HCT116 (cell line): ENCODE measurements at regions not wholly inside any gene's neighbourhood (a gene's known extent, or its start where the extent isn't known, plus 50 kb on each side); places are given as distances from the start of the nearest gene placed in this dataset.

Source experiments
- ATAC-seq: fragments of 200-7000 bp; cut with Tn5 transposase; 2 replicates; pipeline ENCODE4 v1.9.1; 2020; ENCODE audit warnings: mild to moderate bottlenecking, moderate library complexity
- BruUV-seq: library from RNA; stranded (reverse); fragments of 400-500 nt; replicated peaks from 2 replicates; lab custom pipeline; 2021; lab: Mats Ljungman, UMichigan
- CTCF ChIA-PET: fragments of 300-600 bp; sonication (Branson Sonifier 250); formaldehyde crosslinking; loops from one replicate; lab custom pipeline; 2021; ENCODE audit warnings: antibody characterized with exemption; lab: Charles Lee
- POLR2A ChIA-PET: fragments of 300-600, 350-600 bp; sonication (Branson Sonifier 250); formaldehyde crosslinking; loops from one replicate; lab custom pipeline; 2021; ENCODE audit warnings: antibody characterized with exemption; lab: Charles Lee
- RAD21 ChIA-PET, 2 experiments: fragments of 300-600 bp; sonication (Branson Sonifier 250); formaldehyde crosslinking; loops; one replicate each; lab custom pipeline; 2023; ENCODE audit warnings: low total read pairs in 2 of 2; ENCODE audit not compliant: uncharacterized antibody in 2 of 2, unreplicated experiment in 2 of 2, low non-redundant PET in 1 of 2; lab: Charles Lee
- DNase-seq: peaks from one replicate; pipeline ENCODE4 v3.0.0-alpha.2; 2010; ENCODE audit warnings: low read depth, low spot score
- H2AFZ ChIP-seq: fragments of 200-600 bp; shearing (Covaris generic), sonication (generic); 2 replicates; pipeline ENCODE4 v1.6.1; 2017; ENCODE audit warnings: low read depth, mixed run types, mixed read lengths, antibody characterized with exemption, low read length; ENCODE audit not compliant: poor library complexity, severe bottlenecking
- H3K27ac ChIP-seq: 2 replicates; pipeline ENCODE4 v1.5.1; 2012; ENCODE audit warnings: low read depth, low read length
- H3K27me3 ChIP-seq: fragments of 200-600 bp; sonication (generic); 2 replicates; pipeline ENCODE4 v1.6.1; 2016; ENCODE audit warnings: mixed run types, low read length, mixed read lengths; ENCODE audit not compliant: insufficient read depth
- H3K36me3 ChIP-seq, 2 experiments: fragments of 200-500 bp in 1 of 2; fragments of 200-600 bp in 1 of 2; sonication (Bioruptor generic) in 1 of 2; sonication (generic) in 1 of 2; 2 replicates each; pipeline versions ENCODE4 v1.5.1 to v1.6.1; 2014 to 2016; ENCODE audit warnings: low read length in 2 of 2, inconsistent platforms in 1 of 2, mixed read lengths in 1 of 2, mixed run types in 1 of 2; ENCODE audit not compliant: insufficient read depth in 2 of 2, control insufficient read depth in 1 of 2
- H3K4me1 ChIP-seq, 2 experiments: fragments of 200-600 bp in 1 of 2; sonication (generic) in 1 of 2; 2 replicates each; pipeline versions ENCODE4 v1.5.1 to v1.6.1; 2012 to 2017; ENCODE audit warnings: low read length in 2 of 2, inconsistent platforms in 1 of 2, mild to moderate bottlenecking in 1 of 2, mixed read lengths in 1 of 2, mixed run types in 1 of 2, moderate library complexity in 1 of 2; ENCODE audit not compliant: insufficient read depth in 2 of 2, control insufficient read depth in 1 of 2
- H3K4me2 ChIP-seq: fragments of 200-600 bp; sonication (generic); 2 replicates; pipeline ENCODE4 v1.6.1; 2017; ENCODE audit warnings: mixed run types, low read length, mixed read lengths
- H3K4me3 ChIP-seq, 2 experiments: fragments of 200-600 bp in 1 of 2; sonication (generic) in 1 of 2; replicated peaks in 1 of 2; 2 replicates each; pipeline ENCODE4 v1.5.1; 2011 to 2016; ENCODE audit warnings: low read length in 2 of 2, control low read depth in 1 of 2, low read depth in 1 of 2, mild to moderate bottlenecking in 1 of 2, mixed read lengths in 1 of 2, mixed run types in 1 of 2
- H3K79me2 ChIP-seq: fragments of 200-600 bp; sonication (generic); 2 replicates; pipeline ENCODE4 v1.6.1; 2017; ENCODE audit warnings: mild to moderate bottlenecking, mixed run types, low read length, moderate library complexity, mixed read lengths; ENCODE audit not compliant: insufficient read depth
- H3K9ac ChIP-seq: fragments of 200-600 bp; sonication (generic); 2 replicates; pipeline ENCODE4 v1.6.1; 2016; ENCODE audit warnings: low read length, mixed read lengths
- H3K9me2 ChIP-seq: fragments of 200-600 bp; sonication (generic), shearing (Covaris generic); 2 replicates; pipeline ENCODE4 v1.6.1; 2017; ENCODE audit warnings: mixed run types, mild to moderate bottlenecking, moderate library complexity; ENCODE audit not compliant: insufficient read depth
- H3K9me3 ChIP-seq, 2 experiments: fragments of 200-500 bp in 1 of 2; fragments of 200-600 bp in 1 of 2; sonication (Bioruptor generic) in 1 of 2; sonication (generic) in 1 of 2; 2 replicates each; pipeline ENCODE4 v1.6.1; 2014 to 2017; ENCODE audit warnings: low read length in 2 of 2, mixed read lengths in 2 of 2, inconsistent platforms in 1 of 2, low read depth in 1 of 2, mild to moderate bottlenecking in 1 of 2, mixed run types in 1 of 2, moderate library complexity in 1 of 2; ENCODE audit not compliant: control insufficient read depth in 1 of 2, insufficient read depth in 1 of 2
- H4K20me1 ChIP-seq: fragments of 200-600 bp; sonication (generic), shearing (Covaris generic); 2 replicates; pipeline ENCODE4 v1.6.1; 2017; ENCODE audit warnings: mixed run types, mild to moderate bottlenecking, moderate library complexity; ENCODE audit not compliant: insufficient read depth
- CBX3 ChIP-seq: IDR thresholded peaks from 2 replicates; pipeline ENCODE4 v1.6.1; 2012; ENCODE audit warnings: low read depth
- CEBPB ChIP-seq: IDR thresholded peaks from 2 replicates; pipeline ENCODE4 v1.6.1; 2012; ENCODE audit warnings: low read depth
- EGR1 ChIP-seq: IDR thresholded peaks from 2 replicates; pipeline ENCODE4 v1.6.1; 2012; ENCODE audit warnings: low read depth
- ELF1 ChIP-seq: IDR thresholded peaks from 2 replicates; pipeline ENCODE4 v1.6.1; 2012; ENCODE audit warnings: low read depth, borderline replicate concordance
- EZH2 ChIP-seq: fragments of 200-600 bp; sonication (generic); IDR thresholded peaks from 2 replicates; pipeline ENCODE4 v1.6.1; 2017; ENCODE audit warnings: antibody characterized with exemption, mixed run types
- EZH2phosphoT487 ChIP-seq: fragments of 200-600 bp; IDR thresholded peaks from 2 replicates; pipeline ENCODE4 v1.6.1; 2018; ENCODE audit warnings: antibody characterized with exemption, borderline replicate concordance
- JUND ChIP-seq: IDR thresholded peaks from 2 replicates; pipeline ENCODE4 v1.6.1; 2012
- SP1 ChIP-seq: IDR thresholded peaks from 2 replicates; pipeline ENCODE4 v1.6.1; 2012; ENCODE audit warnings: low read depth
- SRF ChIP-seq: IDR thresholded peaks from 2 replicates; pipeline ENCODE4 v1.6.1; 2012; ENCODE audit warnings: low read depth
- TCF7L2 ChIP-seq: IDR thresholded peaks from 2 replicates; pipeline ENCODE4 v1.7.0; 2011; ENCODE audit warnings: borderline replicate concordance, inconsistent platforms; ENCODE audit not compliant: insufficient read depth, insufficient read length; ENCODE audit errors: extremely low read depth
- YY1 ChIP-seq: IDR thresholded peaks from 2 replicates; pipeline ENCODE4 v1.6.1; 2011; ENCODE audit warnings: low read length, low read depth, moderate library complexity, mild to moderate bottlenecking; ENCODE audit not compliant: insufficient replicate concordance; ENCODE audit errors: extremely low read depth
- ZNF274 ChIP-seq: fragments of 200-500 bp; sonication (Bioruptor generic); IDR thresholded peaks from 2 replicates; pipeline ENCODE4 v1.6.1; 2014; ENCODE audit warnings: mild to moderate bottlenecking, low read depth, low read length, inconsistent platforms
- intact Hi-C: fragments of 100-400 bp; cut with micrococcal nuclease; formaldehyde crosslinking; loops from 2 replicates; pipeline ENCODE4 v1.10.0; 2022
- TF ChIP-seq, protein P1 (sequence below), 3 experiments: fragments of 200-600 bp in 1 of 3; sonication (generic) in 1 of 3; IDR thresholded peaks in 2 of 3; conservative IDR thresholded peaks in 1 of 3; 2 replicates each; pipeline ENCODE4 v1.5.1; 2012 to 2017; ENCODE audit warnings: low read depth in 2 of 3, low read length in 2 of 3, antibody characterized with exemption in 1 of 3, borderline replicate concordance in 1 of 3, control low read depth in 1 of 3, mild to moderate bottlenecking in 1 of 3, mixed read lengths in 1 of 3, mixed run types in 1 of 3, moderate library complexity in 1 of 3; ENCODE audit not compliant: insufficient read depth in 1 of 3
- TF ChIP-seq, protein P2 (sequence below): IDR thresholded peaks from 2 replicates; pipeline ENCODE4 v1.6.1; 2012
- TF ChIP-seq, protein P3 (sequence below): IDR thresholded peaks from 2 replicates; pipeline ENCODE4 v1.6.1; 2011; ENCODE audit warnings: mild to moderate bottlenecking, low read length, moderate library complexity; ENCODE audit not compliant: insufficient replicate concordance; ENCODE audit errors: extremely low read depth
- TF ChIP-seq, protein P4 (sequence below): IDR thresholded peaks from 2 replicates; pipeline ENCODE4 v1.6.1; 2012; ENCODE audit warnings: low read depth

DNA sequence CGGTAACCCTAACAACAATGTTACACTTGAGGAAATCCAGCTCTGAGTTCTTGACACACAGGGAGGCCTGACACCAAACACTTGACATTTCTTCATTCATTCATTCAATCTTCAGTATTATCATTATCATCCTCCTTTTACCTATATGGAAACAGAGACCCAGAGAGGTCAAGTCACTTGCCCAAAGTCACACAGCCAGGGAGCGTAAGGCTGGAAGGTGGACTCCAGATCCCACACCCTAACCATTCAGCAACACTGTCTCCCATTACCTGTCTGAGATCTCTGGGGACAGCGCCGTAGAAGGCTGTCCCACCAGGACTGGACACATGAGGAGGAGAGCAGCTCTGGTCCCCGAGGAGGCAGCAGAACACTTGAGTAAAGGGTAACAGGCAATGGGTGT, 101.4 kb downstream of the SYF2 start (continued):
- TF ChIP-seq, protein P1, sequence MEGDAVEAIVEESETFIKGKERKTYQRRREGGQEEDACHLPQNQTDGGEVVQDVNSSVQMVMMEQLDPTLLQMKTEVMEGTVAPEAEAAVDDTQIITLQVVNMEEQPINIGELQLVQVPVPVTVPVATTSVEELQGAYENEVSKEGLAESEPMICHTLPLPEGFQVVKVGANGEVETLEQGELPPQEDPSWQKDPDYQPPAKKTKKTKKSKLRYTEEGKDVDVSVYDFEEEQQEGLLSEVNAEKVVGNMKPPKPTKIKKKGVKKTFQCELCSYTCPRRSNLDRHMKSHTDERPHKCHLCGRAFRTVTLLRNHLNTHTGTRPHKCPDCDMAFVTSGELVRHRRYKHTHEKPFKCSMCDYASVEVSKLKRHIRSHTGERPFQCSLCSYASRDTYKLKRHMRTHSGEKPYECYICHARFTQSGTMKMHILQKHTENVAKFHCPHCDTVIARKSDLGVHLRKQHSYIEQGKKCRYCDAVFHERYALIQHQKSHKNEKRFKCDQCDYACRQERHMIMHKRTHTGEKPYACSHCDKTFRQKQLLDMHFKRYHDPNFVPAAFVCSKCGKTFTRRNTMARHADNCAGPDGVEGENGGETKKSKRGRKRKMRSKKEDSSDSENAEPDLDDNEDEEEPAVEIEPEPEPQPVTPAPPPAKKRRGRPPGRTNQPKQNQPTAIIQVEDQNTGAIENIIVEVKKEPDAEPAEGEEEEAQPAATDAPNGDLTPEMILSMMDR (IDR thresholded peaks at IDR 0.05 in 2 of 3, conservative IDR thresholded peaks at IDR 0.05 in 1 of 3; ENCODE audit: borderline replicate concordance in 1 of 3, insufficient read depth in 1 of 3, low read depth in 2 of 3, low read length in 2 of 3) = no peak
- no peak for TF ChIP-seq EZH2
- TF ChIP-seq, protein P2, sequence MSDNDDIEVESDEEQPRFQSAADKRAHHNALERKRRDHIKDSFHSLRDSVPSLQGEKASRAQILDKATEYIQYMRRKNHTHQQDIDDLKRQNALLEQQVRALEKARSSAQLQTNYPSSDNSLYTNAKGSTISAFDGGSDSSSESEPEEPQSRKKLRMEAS = no peak
- TF ChIP-seq JUND = no peak
- TF ChIP-seq CBX3 = no peak
- TF ChIP-seq YY1 = no peak
- TF ChIP-seq, all 23 proteins: peak for 0

DNA sequence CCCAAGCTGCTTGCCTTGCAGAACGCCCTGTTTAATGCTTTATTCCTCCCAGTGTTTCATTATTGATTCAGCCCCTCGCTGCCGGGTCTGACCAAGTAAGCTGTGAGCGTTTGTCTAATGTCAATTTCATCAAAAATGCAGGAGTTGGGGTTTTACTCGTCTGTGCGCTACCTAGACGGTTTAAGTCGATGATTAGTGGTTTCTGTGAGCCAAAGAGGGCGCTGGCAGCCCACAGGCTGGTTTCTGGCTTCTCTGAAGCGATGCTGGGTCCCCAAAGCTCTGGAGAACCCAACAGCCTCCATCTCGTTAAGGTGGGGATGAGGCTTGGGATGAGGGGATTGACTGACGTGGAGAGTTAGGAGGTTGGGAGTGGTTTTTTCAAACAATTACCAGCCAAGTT, 102.9 kb downstream of the SYF2 start:
- Histone ChIP-seq H3K27ac (no peak overlapping the region), H3K4me1 (no peaks in the 10 kb centered on the region), H3K9me2 (no peaks in the 10 kb centered on the region), H3K4me3 (no peak overlapping the region), H4K20me1 (no peaks in the 10 kb centered on the region), H3K9me3 (no peaks in the 10 kb centered on the region), H3K36me3 (no peaks in the 10 kb centered on the region), H3K9ac (no peak overlapping the region), H3K4me2 (no peak overlapping the region), H2AFZ (no peak overlapping the region), H3K79me2 (no peaks in the 10 kb centered on the region), H3K27me3 (no peaks in the 10 kb centered on the region)
- intact Hi-C loops = no loop called here
- TF ChIP-seq TCF7L2 = no peak
- TF ChIP-seq, protein P3, sequence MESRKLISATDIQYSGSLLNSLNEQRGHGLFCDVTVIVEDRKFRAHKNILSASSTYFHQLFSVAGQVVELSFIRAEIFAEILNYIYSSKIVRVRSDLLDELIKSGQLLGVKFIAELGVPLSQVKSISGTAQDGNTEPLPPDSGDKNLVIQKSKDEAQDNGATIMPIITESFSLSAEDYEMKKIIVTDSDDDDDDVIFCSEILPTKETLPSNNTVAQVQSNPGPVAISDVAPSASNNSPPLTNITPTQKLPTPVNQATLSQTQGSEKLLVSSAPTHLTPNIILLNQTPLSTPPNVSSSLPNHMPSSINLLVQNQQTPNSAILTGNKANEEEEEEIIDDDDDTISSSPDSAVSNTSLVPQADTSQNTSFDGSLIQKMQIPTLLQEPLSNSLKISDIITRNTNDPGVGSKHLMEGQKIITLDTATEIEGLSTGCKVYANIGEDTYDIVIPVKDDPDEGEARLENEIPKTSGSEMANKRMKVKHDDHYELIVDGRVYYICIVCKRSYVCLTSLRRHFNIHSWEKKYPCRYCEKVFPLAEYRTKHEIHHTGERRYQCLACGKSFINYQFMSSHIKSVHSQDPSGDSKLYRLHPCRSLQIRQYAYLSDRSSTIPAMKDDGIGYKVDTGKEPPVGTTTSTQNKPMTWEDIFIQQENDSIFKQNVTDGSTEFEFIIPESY = no peak
- no peak for TF ChIP-seq ELF1
- no peak for TF ChIP-seq ZNF274
- TF ChIP-seq CEBPB = no peak
- TF ChIP-seq, protein P4, sequence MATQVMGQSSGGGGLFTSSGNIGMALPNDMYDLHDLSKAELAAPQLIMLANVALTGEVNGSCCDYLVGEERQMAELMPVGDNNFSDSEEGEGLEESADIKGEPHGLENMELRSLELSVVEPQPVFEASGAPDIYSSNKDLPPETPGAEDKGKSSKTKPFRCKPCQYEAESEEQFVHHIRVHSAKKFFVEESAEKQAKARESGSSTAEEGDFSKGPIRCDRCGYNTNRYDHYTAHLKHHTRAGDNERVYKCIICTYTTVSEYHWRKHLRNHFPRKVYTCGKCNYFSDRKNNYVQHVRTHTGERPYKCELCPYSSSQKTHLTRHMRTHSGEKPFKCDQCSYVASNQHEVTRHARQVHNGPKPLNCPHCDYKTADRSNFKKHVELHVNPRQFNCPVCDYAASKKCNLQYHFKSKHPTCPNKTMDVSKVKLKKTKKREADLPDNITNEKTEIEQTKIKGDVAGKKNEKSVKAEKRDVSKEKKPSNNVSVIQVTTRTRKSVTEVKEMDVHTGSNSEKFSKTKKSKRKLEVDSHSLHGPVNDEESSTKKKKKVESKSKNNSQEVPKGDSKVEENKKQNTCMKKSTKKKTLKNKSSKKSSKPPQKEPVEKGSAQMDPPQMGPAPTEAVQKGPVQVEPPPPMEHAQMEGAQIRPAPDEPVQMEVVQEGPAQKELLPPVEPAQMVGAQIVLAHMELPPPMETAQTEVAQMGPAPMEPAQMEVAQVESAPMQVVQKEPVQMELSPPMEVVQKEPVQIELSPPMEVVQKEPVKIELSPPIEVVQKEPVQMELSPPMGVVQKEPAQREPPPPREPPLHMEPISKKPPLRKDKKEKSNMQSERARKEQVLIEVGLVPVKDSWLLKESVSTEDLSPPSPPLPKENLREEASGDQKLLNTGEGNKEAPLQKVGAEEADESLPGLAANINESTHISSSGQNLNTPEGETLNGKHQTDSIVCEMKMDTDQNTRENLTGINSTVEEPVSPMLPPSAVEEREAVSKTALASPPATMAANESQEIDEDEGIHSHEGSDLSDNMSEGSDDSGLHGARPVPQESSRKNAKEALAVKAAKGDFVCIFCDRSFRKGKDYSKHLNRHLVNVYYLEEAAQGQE = no peak
- TF ChIP-seq EGR1 = no peak
- TF ChIP-seq SP1 = no peak
- TF ChIP-seq JUND = no peak
- TF ChIP-seq, protein P2 = no peak
- no peak for TF ChIP-seq CBX3
- TF ChIP-seq SRF = no peak
- TF ChIP-seq YY1 = no peak
- TF ChIP-seq EZH2phosphoT487 = no peak
- RAD21 ChIA-PET = no interaction called here
- CTCF ChIA-PET = no interaction called here
- POLR2A ChIA-PET = no interaction called here
- no peak for DNase-seq
- ATAC-seq = no peak
- no TSS peak for BruUV-seq
